DOHH2 (cell line): ENCODE measurements at regions not wholly inside any gene's neighbourhood (a gene's known extent, or its start where the extent isn't known, plus 50 kb on each side); places are given as distances from the start of the nearest gene placed in this dataset.

Experiments used
- H3F3A ChIP-seq: fragments of 200-600 bp; sonication (generic), shearing (Covaris generic); 2 replicates; pipeline ENCODE4 v1.6.0; 2016; ENCODE audit warnings: antibody characterized with exemption, mild to moderate bottlenecking; ENCODE audit not compliant: control insufficient read depth, insufficient read depth
- H3K27ac ChIP-seq: fragments of 200-600 bp; sonication (generic); 2 replicates; pipeline ENCODE4 v1.5.1; 2014; ENCODE audit warnings: low read depth, mild to moderate bottlenecking, low read length, moderate library complexity
- H3K27me3 ChIP-seq: fragments of 200-600 bp; sonication (generic); 2 replicates; pipeline ENCODE4 v1.6.1; 2014; ENCODE audit warnings: mild to moderate bottlenecking, low read length, mixed read lengths; ENCODE audit not compliant: control insufficient read depth
- H3K36me3 ChIP-seq: fragments of 200-600 bp; sonication (generic); 2 replicates; pipeline ENCODE4 v1.6.1; 2014; ENCODE audit warnings: mild to moderate bottlenecking, low read length, moderate library complexity, mixed read lengths; ENCODE audit not compliant: control insufficient read depth
- H3K4me1 ChIP-seq: fragments of 200-600 bp; sonication (generic); 2 replicates; pipeline ENCODE4 v1.6.1; 2014; ENCODE audit warnings: mild to moderate bottlenecking, low read length, mixed read lengths; ENCODE audit not compliant: control insufficient read depth
- H3K4me2 ChIP-seq: fragments of 200-600 bp; sonication (generic); 2 replicates; pipeline ENCODE4 v1.6.0; 2014; ENCODE audit warnings: mild to moderate bottlenecking, low read length, moderate library complexity
- H3K4me3 ChIP-seq: fragments of 200-600 bp; sonication (generic); 2 replicates; pipeline ENCODE4 v1.5.1; 2014; ENCODE audit warnings: mild to moderate bottlenecking, low read length, mixed read lengths
- H3K79me2 ChIP-seq: fragments of 200-600 bp; sonication (generic); 2 replicates; pipeline ENCODE4 v1.6.1; 2014; ENCODE audit warnings: mild to moderate bottlenecking, low read length, mixed read lengths; ENCODE audit not compliant: control insufficient read depth
- H3K9me2 ChIP-seq: fragments of 200-600 bp; sonication (generic); replicated peaks from 2 replicates; pipeline ENCODE4 v1.6.1; 2014; ENCODE audit warnings: mild to moderate bottlenecking, low read length, mixed read lengths; ENCODE audit not compliant: control insufficient read depth
- H3K9me3 ChIP-seq: fragments of 200-600 bp; sonication (generic); 2 replicates; pipeline ENCODE4 v1.6.1; 2014; ENCODE audit warnings: antibody characterized with exemption, low read length, mixed read lengths; ENCODE audit not compliant: control insufficient read depth, insufficient read depth
- H4K20me1 ChIP-seq: fragments of 200-600 bp; sonication (generic); 2 replicates; pipeline ENCODE4 v1.6.0; 2014; ENCODE audit warnings: low read depth, mild to moderate bottlenecking, antibody characterized with exemption, low read length, moderate library complexity; ENCODE audit not compliant: control insufficient read depth, insufficient read depth
- EZH2phosphoT487 ChIP-seq: fragments of 200-600 bp; sonication (generic); IDR thresholded peaks from 2 replicates; pipeline ENCODE4 v1.6.1; 2017; ENCODE audit warnings: borderline replicate concordance, mild to moderate bottlenecking, antibody characterized with exemption, low read length, moderate library complexity, mixed read lengths
- TF ChIP-seq, protein P1 (sequence below): fragments of 200-600 bp; sonication (generic); IDR thresholded peaks from one replicate; pipeline ENCODE4 v1.5.1; 2014; ENCODE audit warnings: antibody characterized with exemption, mild to moderate bottlenecking, low read depth, low read length; ENCODE audit not compliant: poor library complexity, severe bottlenecking

DNA sequence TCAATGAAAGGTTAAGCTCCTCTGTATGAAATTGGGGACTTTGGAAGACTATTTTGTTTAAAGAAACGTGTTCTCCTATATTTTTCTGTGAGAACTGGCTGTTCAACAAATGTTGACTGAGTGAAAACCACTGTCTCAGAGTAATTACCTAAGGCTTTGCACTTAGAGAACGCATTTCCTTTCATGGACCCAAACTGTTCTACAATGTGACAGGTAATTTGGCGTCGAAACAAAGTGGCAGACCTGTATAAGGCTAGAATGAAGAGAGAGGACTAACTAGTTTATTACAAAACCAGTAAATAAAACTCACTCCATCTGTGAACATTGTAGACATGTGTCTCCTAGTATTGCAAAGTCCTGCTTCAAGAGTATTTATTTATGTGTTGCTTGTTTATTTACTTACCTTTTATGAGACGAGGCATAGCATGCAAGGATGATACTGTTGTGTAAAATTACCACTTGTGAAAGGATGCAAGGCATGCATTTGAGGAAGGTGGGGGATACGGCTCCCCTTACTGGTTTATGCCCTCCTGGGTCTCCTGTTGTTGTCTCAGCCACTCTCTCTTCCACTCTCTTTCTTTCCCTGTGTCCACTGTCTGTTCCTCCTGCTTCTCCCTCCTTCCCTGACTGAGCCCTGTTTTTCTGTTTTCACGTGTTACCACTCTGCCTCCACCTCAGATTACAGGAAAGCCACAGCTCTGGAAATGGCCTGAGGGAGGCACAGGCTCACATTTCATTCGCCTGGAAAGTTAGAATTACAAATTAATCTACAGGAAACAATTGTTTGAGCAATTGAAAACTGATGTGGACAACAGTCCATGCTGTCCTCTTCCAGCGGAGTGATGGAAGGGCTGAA lies 444.0 kb upstream of the ZNF608 start:
- Histone ChIP-seq H3F3A (no peaks in the 10 kb centered on the region), H3K27me3 (no peaks in the 10 kb centered on the region), H3K79me2 (no peaks in the 10 kb centered on the region), H3K36me3 (no peaks in the 10 kb centered on the region), H3K4me2 (peak overlapping the region; percentile 66; the same call in 1 of the 2 replicates), H4K20me1 (no peaks in the 10 kb centered on the region), H3K9me3 (no peaks in the 10 kb centered on the region), H3K9me2 (no peaks in the 10 kb centered on the region), H3K27ac (no peak overlapping the region), H3K4me3 (no peak overlapping the region), H3K4me1 (peaks cover 18% of the 10 kb centered on the region)
- TF ChIP-seq EZH2phosphoT487: no peak
- TF ChIP-seq, protein P1, sequence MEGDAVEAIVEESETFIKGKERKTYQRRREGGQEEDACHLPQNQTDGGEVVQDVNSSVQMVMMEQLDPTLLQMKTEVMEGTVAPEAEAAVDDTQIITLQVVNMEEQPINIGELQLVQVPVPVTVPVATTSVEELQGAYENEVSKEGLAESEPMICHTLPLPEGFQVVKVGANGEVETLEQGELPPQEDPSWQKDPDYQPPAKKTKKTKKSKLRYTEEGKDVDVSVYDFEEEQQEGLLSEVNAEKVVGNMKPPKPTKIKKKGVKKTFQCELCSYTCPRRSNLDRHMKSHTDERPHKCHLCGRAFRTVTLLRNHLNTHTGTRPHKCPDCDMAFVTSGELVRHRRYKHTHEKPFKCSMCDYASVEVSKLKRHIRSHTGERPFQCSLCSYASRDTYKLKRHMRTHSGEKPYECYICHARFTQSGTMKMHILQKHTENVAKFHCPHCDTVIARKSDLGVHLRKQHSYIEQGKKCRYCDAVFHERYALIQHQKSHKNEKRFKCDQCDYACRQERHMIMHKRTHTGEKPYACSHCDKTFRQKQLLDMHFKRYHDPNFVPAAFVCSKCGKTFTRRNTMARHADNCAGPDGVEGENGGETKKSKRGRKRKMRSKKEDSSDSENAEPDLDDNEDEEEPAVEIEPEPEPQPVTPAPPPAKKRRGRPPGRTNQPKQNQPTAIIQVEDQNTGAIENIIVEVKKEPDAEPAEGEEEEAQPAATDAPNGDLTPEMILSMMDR: no peak

GRCh38 chr5:125194883-125195282 lies 448.4 kb upstream of the ZNF608 start:
- no peak overlapping the region for H3K4me2 ChIP-seq
- H3K9me3 ChIP-seq: no peaks in the 10 kb centered on the region
- H3K79me2 ChIP-seq: no peaks in the 10 kb centered on the region
- no peak overlapping the region for H3K27ac ChIP-seq
- TF ChIP-seq, protein P1: no peak
- no peak for TF ChIP-seq EZH2phosphoT487
- no peaks in the 10 kb centered on the region for H3K27me3 ChIP-seq
- no peaks in the 10 kb centered on the region for H3F3A ChIP-seq
- no peaks in the 10 kb centered on the region for H3K36me3 ChIP-seq
- no peaks in the 10 kb centered on the region for H3K9me2 ChIP-seq
- H3K4me3 ChIP-seq: no peak overlapping the region
- peaks cover 36% of the 10 kb centered on the region for H3K4me1 ChIP-seq
- no peaks in the 10 kb centered on the region for H4K20me1 ChIP-seq

- no peaks in the 10 kb centered on the region for H3K36me3 ChIP-seq
- H3K27me3 ChIP-seq: no peaks in the 10 kb centered on the region
- H3K9me2 ChIP-seq: no peaks in the 10 kb centered on the region
- H3K79me2 ChIP-seq: no peaks in the 10 kb centered on the region
- no peaks in the 10 kb centered on the region for H4K20me1 ChIP-seq
- H3K4me1 ChIP-seq: peaks cover 25% of the 10 kb centered on the region
- H3K27ac ChIP-seq: no peak overlapping the region
- TF ChIP-seq EZH2phosphoT487: no peak
- TF ChIP-seq, protein P1: no peak
- H3F3A ChIP-seq: no peaks in the 10 kb centered on the region
- no peaks in the 10 kb centered on the region for H3K9me3 ChIP-seq
- H3K4me3 ChIP-seq: no peak overlapping the region
- H3K4me2 ChIP-seq: no peak overlapping the region
Observed at GRCh38 chr5:125196481-125197111, 450.2 kb upstream of the ZNF608 start.
